HS-27A (cell line): ENCODE measurements at regions not wholly inside any gene's neighbourhood (a gene's known extent, or its start where the extent isn't known, plus 50 kb on each side); places are given as distances from the start of the nearest gene placed in this dataset.
"Not testable (repeated sequence)": the region's sequence is repeated elsewhere in the genome, so short reads cannot be mapped to it uniquely, and the experiment has no call there.

ENCODE experiments used
- DNase-seq: peaks from one replicate; pipeline ENCODE4 v3.0.0-alpha.2; 2012; ENCODE audit warnings: low read depth, missing footprints

DNA sequence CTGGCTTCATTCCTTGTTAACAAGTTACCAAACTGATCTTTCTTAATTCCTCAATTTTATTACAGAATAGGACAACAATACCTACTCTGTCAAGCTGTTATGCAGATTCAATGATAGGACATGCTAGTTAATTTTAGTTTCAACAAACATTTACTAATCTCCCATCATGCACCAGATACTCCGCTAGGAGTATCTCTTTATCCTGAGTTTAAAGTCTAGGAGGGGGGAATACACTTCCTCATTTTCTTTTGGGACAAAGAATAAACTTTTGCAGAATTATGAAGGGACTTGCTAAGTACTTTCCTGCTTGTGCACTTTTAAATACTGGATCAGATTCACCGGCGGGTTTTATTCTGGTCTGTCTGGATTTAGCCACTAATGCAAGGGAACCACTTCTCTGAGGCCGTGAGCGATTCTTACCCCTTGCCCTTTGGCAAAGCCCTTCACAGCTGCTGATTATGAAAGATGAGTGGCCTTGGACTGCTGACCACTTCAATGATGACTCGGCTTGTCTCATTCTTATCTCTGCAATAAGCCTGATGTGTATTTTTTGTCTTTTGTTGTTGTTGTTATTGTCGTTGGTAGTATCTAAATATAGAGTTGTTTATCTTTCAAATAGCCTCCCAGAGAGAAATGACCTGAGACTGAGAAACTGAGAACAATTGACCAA, 73.9 kb downstream of the RMI1 start:
- DNase-seq: no peak

- no peak for DNase-seq
Measured at GRCh38 chr9:84057662-84058061, 77.1 kb downstream of the RMI1 start.

GRCh38 chr9:84059936-84060335, 79.3 kb downstream of the RMI1 start:
- no peak for DNase-seq

DNA sequence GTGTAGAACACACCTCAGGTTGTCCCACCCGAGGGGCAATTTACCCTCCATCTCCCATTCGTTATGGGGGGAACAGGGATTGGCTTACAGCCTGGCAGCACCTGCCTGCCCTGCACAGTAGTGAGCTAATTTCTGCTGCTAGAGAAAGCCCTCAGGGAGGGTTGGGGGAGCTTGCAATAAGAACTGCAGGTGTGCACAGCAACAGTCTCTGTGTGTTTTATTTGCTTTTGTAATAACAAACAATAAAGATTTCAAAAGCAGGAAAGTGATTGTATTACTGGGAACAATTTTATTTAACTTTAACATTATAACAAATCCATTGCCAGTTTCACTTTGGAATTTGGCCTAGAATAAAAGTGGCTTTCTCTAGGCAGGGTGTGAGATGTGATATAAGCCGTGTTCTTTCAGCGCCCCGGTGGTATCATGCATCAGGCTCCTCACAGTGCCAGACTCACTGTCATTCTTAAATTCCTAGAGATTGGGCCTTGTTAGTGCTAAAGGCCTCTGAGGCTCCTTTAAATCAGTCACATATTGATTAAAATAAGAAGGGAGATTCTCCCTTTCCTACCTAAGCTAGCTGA, 81.1 kb downstream of the RMI1 start:
- DNase-seq: no peak

DNA sequence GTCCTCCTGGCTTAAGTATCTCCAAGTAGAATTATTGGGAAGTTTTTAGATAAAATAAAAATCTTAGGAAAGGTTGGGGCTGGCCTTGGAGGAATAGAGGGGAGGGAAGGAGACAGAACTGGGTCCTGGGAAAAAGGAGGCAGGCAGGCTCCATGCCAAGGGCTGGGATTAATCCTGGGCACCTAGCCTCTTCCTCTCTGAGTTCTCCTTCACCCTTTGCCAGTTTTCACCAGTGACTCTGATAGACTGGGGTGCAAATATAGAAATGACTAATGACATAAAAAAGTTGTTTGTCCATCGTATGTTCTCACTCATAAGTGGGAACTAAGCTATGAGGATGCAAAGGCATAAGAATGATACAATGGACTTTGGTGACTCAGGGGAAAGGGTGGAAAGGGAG, 81.9 kb downstream of the RMI1 start:
- DNase-seq: no peak

DNA sequence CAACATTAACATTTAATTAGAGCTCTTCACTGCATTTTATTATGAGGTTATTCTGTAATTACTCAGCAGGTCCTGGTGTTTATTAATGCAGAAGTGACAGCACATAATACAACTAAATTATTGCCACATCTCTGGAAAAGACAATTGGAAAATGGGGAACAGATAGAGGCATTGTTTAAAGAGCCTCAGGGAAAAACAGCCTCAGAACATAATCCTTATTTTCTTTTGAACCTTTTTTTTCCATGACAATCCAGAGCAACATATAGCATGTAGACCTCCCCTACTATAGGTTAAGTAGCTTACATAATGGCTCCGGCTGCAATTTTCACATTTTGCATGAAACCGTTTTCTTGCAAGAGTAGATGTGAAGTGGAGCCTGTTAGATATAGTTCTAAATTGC, 87.2 kb downstream of the RMI1 start:
- no peak for DNase-seq

- DNase-seq: no peak
Measured at GRCh38 chr9:84068872-84069271, 88.3 kb downstream of the RMI1 start.

- DNase-seq: no peak
Measured at GRCh38 chr9:84070590-84070989, 90.0 kb downstream of the RMI1 start.

- no peak for DNase-seq
Measured at GRCh38 chr9:84072621-84073180, 92.1 kb downstream of the RMI1 start.

DNA sequence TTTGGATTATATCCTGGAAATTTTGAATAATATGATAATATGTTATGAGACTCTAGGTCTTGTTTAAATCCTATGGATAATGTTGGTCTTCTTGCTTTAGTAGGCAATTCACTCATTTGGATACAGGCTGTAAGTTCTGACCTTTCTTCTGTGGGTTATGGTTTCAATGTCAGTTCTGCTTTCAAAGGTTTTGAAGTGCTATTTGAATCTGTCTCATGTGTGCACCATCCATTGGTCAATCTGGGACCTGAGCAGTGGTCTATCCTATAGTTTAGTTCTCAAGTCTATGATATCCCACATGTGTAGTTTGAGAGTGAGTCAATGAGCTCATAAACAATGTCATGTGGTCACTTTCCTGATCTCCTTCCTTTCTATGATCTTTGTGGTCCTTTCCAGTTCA, 94.4 kb downstream of the RMI1 start:
- DNase-seq: no peak

- no peak for DNase-seq
Measured at GRCh38 chr9:84076384-84076783, 95.8 kb downstream of the RMI1 start.

GRCh38 chr9:84077816-84078215, 97.2 kb downstream of the RMI1 start:
- not testable (repeated sequence) for DNase-seq

DNA sequence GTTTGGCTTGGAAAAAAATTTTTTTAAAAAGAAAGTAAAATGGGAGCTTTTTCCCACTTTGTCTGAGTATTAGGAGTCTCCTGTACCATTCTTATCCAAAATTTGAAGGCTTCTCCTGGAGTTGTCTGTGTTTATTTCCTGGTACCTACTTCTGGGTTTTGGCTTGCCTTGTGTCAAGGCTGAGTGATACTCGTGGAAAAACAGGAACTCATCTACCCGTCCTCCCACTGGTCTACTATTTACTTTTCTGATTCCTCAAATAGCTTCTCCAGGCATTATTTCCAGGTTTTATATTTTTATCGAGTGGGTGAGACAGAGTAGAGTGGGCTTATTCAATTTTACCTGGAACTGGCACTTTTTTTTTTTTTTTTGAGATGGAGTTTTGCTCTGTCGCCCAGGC, 99.4 kb downstream of the RMI1 start:
- DNase-seq: no peak

- DNase-seq: no peak
Measured at GRCh38 chr9:84101964-84102632, 121.5 kb downstream of the RMI1 start.

- DNase-seq: no peak
Measured at GRCh38 chr9:84103651-84104377, 123.2 kb downstream of the RMI1 start.

GRCh38 chr9:84107081-84107480, 126.5 kb downstream of the RMI1 start:
- no peak for DNase-seq

- DNase-seq: no peak
Measured at GRCh38 chr9:84107995-84108394, 127.4 kb downstream of the RMI1 start.

- DNase-seq: no peak
Measured at GRCh38 chr9:84111726-84112125, 131.1 kb downstream of the RMI1 start.

DNA sequence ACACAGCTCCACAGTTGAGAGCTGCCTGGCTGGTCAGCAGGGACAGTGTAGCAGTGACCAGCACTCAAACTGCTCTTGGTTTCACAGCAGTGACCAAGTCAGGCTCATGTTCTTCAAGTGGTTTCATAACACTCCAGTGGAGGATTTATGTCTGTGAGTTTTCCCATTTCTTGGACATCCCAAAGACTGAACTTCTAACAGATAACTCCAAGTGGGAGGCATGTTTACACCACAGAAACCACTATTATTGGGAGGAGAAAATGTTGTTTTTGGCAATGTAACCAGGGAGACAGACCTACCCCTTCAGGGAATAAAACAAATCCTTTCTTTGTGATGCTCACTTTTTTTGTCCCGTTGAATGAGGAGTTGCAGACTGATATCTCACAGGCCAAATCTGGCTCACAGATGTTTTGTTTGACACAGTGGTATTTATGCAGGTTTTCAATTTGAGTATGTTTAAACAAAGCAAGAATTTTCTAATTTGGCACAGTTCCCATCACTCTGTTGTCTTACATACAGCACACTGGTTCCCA, 141.5 kb downstream of the RMI1 start:
- no peak for DNase-seq

DNA sequence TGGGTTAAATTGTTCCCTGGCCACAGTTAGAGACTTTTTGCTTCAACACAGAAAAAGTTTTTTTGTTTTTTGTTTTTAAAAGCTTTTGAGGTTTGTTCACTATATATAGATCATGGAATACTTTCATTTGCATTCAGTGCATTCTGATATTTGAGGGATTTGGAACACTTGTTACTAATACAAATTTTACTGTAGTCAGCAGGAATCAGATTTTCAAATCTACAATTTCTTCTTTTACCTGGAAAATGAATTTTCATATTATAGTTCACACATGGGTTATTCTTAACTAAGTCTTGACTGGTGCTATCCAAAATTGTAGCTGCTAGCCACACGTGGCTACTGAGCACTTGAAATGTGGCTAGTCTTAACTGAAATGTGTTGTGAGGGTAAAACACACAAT, 142.0 kb downstream of the RMI1 start:
- DNase-seq: no peak

GRCh38 chr9:84123648-84124406, 143.2 kb downstream of the RMI1 start:
- no peak for DNase-seq

DNA sequence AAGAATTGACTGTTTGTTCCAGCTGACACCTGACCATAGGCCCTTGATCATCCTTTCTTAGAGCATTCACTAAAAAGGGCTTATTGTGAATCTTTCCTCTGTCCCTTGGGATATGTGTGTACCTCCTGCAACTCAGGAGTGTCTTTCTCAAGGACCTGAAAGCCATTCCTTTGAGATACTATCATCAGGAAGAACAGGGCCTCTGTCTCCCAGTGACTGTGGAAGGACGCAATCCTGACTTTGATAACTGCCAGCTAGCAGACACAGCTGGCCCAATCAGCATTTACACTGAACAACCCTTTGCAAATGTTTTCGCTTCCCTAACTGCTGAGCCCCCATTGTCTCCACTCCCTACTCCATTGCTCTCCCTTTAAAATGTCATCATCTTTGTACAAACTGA, 144.4 kb downstream of the RMI1 start:
- DNase-seq: no peak
